A673 (cell line): ENCODE measurements at regions not wholly inside any gene's neighbourhood (a gene's known extent, or its start where the extent isn't known, plus 50 kb on each side); places are given as distances from the start of the nearest gene placed in this dataset.

Source experiments
- BruUV-seq: library from RNA; stranded (reverse); fragments of 400-500 nt; replicated peaks from 2 replicates; lab custom pipeline; 2021; lab: Mats Ljungman, UMichigan
- CTCF ChIA-PET: fragments of 300-600 bp; sonication (Branson Sonifier 250); formaldehyde crosslinking; loops from one replicate; lab custom pipeline; 2022; ENCODE audit warnings: antibody characterized with exemption; lab: Charles Lee
- POLR2A ChIA-PET: fragments of 300-600 bp; sonication (Branson Sonifier 250); formaldehyde crosslinking; loops from one replicate; lab custom pipeline; 2022; ENCODE audit warnings: antibody characterized with exemption; ENCODE audit not compliant: low non-redundant PET; lab: Charles Lee
- DNase-seq: peaks from one replicate; pipeline ENCODE4 v3.0.0-alpha.2; 2015; ENCODE audit warnings: low spot score
- H3K27ac ChIP-seq: fragments of 200-600 bp; sonication (generic); 2 replicates; pipeline ENCODE4 v1.5.1; 2016; ENCODE audit warnings: mixed run types, low read depth, mild to moderate bottlenecking, mixed read lengths, antibody characterized with exemption, low read length; ENCODE audit not compliant: poor library complexity, severe bottlenecking
- H3K27me3 ChIP-seq: fragments of 200-600 bp; sonication (generic); replicated peaks from 2 replicates; pipeline ENCODE4 v1.6.1; 2017; ENCODE audit warnings: mixed run types, low read depth, mild to moderate bottlenecking, mixed read lengths, antibody characterized with exemption, low read length; ENCODE audit not compliant: insufficient read depth, poor library complexity
- H3K36me3 ChIP-seq: fragments of 200-600 bp; sonication (generic); 2 replicates; pipeline ENCODE4 v1.6.1; 2016; ENCODE audit warnings: mixed run types, mild to moderate bottlenecking, mixed read lengths, antibody characterized with exemption, low read length; ENCODE audit not compliant: insufficient read depth, poor library complexity, severe bottlenecking
- H3K4me1 ChIP-seq: fragments of 200-600 bp; sonication (generic); 2 replicates; pipeline ENCODE4 v1.6.1; 2017; ENCODE audit warnings: mixed run types, mild to moderate bottlenecking, mixed read lengths, antibody characterized with exemption, low read length; ENCODE audit not compliant: insufficient read depth, poor library complexity, severe bottlenecking
- H3K4me3 ChIP-seq: fragments of 200-600 bp; sonication (generic); 2 replicates; pipeline ENCODE4 v1.5.1; 2016; ENCODE audit warnings: low read depth, mixed run types, mild to moderate bottlenecking, mixed read lengths, low read length; ENCODE audit not compliant: poor library complexity, severe bottlenecking
- H3K9me3 ChIP-seq: fragments of 200-600 bp; sonication (generic); 2 replicates; pipeline ENCODE4 v1.6.1; 2016; ENCODE audit warnings: mixed run types, low read depth, mild to moderate bottlenecking, mixed read lengths, antibody characterized with exemption, low read length; ENCODE audit not compliant: poor library complexity, severe bottlenecking
- CTCF ChIP-seq: fragments of 300-800, 200-600 bp; sonication (generic); conservative IDR thresholded peaks from 2 replicates; pipeline ENCODE4 v1.5.1; 2017; ENCODE audit warnings: low read depth, mild to moderate bottlenecking, antibody characterized with exemption, low read length, moderate library complexity, mixed read lengths
- EZH2 ChIP-seq: fragments of 200-600 bp; sonication (generic); IDR thresholded peaks from 2 replicates; pipeline ENCODE4 v1.6.1; 2017; ENCODE audit warnings: borderline replicate concordance, low read depth, mild to moderate bottlenecking, mixed read lengths, antibody characterized with exemption, low read length; ENCODE audit not compliant: poor library complexity, severe bottlenecking
- intact Hi-C: fragments of 100-400 bp; cut with micrococcal nuclease; formaldehyde crosslinking; loops from one replicate; pipeline ENCODE4 v1.10.0; 2022; ENCODE audit not compliant: unreplicated experiment

GRCh38 chr6:110558575-110558974, 82.2 kb upstream of the SLC22A16 start:
- intact Hi-C loops: no loop called here
- no peaks in the 10 kb centered on the region for H3K36me3 ChIP-seq

GRCh38 chr6:110557199-110557598, 80.8 kb upstream of the SLC22A16 start:
- H3K9me3 ChIP-seq: no peaks in the 10 kb centered on the region
- TF ChIP-seq CTCF (no peak), EZH2 (no peak)
- H3K27me3 ChIP-seq: peaks cover 11% of the 10 kb centered on the region
- no peak overlapping the region for H3K4me3 ChIP-seq
- H3K27ac ChIP-seq: no peak overlapping the region
- H3K4me1 ChIP-seq: no peaks in the 10 kb centered on the region
- no peak for DNase-seq
- H3K36me3 ChIP-seq: no peaks in the 10 kb centered on the region
- intact Hi-C loops: no loop called here
- POLR2A ChIA-PET: no interaction called here
- BruUV-seq: no TSS peak
- CTCF ChIA-PET: no interaction called here

More at GRCh38 chr6:110558575-110558974, 82.2 kb upstream of the SLC22A16 start:
- TF ChIP-seq EZH2: no peak
- TF ChIP-seq CTCF: no peak
- Histone ChIP-seq H3K27ac (no peak overlapping the region), H3K9me3 (no peaks in the 10 kb centered on the region), H3K27me3 (peaks cover 11% of the 10 kb centered on the region), H3K4me1 (no peaks in the 10 kb centered on the region), H3K4me3 (no peak overlapping the region)
- POLR2A ChIA-PET: no interaction called here
- DNase-seq: no peak
- no TSS peak for BruUV-seq
- CTCF ChIA-PET: no interaction called here

DNA sequence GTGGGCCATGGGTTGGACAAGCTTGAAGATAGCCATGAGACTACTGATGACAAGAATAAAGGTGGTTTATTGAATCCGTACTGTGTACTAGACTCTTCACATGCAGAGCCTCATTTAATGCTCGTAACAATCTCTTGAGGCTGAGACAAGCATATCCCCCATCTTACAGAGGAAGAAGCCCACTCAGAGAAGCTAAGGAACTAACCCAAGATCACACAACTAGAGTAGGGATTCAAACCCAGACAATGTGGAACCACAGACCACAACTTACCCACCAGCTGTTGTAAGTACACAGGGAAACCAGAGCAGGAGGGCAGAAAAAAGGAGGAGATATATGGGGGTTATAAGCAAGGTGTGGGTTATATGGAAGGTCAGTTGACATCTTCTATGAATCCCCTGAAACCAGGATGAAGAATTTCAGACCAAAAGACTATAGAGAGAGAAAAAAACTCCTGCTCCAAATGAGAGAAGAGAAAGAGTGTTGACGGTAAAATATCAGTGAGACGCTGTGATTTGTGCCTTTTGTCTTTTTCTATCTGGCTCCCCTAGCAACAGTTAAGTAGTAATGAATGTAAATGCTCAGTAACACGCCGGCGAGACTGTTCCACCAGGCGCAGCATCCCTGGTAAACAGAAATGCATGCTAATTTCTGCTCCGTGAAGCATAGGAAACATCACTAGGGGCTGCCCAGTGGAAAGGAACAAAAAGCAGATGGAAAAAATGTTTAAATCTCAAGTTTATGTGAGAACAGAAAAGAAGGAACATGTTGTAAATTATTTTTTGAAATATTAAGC, 80.1 kb upstream of the SLC22A16 start:
- CTCF ChIA-PET: no interaction called here
- BruUV-seq: no TSS peak
- intact Hi-C loops: no loop called here
- Histone ChIP-seq H3K9me3 (no peaks in the 10 kb centered on the region), H3K4me3 (no peak overlapping the region), H3K36me3 (no peaks in the 10 kb centered on the region), H3K4me1 (no peaks in the 10 kb centered on the region), H3K27me3 (peaks cover 11% of the 10 kb centered on the region), H3K27ac (no peak overlapping the region)
- TF ChIP-seq CTCF: no peak
- TF ChIP-seq EZH2: no peak
- DNase-seq: no peak
- POLR2A ChIA-PET: no interaction called here
